GM19395 (cell line): ENCODE measurements at regions not wholly inside any gene's neighbourhood (a gene's known extent, or its start where the extent isn't known, plus 50 kb on each side); places are given as distances from the start of the nearest gene placed in this dataset.

Experiments
- ATAC-seq: cut with Tn5 transposase; IDR thresholded peaks from one replicate; pipeline ENCODE4 v1.9.1; 2021; ENCODE audit warnings: mild to moderate bottlenecking, moderate library complexity; ENCODE audit not compliant: unreplicated experiment

GRCh38 chr5:141800617-141801016 lies 77.6 kb downstream of the PCDH1 start:
- no peak for ATAC-seq

DNA sequence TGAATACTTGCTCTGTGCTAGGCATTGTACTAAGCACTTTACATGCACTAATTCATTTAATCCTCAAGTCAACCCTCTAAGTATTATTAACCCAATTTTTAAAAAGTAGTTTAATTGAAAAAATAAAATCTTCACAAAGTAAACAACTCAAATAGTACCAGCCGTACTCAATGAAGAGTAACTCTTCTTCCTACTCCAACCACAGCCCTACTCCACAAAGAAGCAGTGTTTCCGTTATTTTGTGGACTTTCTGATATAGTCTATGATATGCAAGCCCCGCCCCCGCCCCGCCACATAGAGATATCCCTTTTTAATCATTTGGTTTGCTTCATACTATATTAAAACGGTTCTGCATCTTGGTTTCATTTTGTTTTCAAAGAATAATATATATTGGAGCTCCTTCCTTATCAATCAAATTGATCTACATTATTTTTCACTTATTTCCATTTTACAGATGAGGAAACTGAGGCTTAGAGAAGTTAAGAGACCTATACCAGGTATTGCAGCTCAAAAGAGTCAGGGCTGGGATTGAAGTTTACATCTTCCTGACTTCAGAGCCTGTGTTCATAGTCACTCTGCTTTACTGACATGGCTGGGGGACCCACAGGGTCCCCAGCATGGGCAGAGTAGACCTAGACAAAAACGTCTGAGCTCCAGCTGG lies 78.6 kb downstream of the PCDH1 start:
- ATAC-seq = no peak

DNA sequence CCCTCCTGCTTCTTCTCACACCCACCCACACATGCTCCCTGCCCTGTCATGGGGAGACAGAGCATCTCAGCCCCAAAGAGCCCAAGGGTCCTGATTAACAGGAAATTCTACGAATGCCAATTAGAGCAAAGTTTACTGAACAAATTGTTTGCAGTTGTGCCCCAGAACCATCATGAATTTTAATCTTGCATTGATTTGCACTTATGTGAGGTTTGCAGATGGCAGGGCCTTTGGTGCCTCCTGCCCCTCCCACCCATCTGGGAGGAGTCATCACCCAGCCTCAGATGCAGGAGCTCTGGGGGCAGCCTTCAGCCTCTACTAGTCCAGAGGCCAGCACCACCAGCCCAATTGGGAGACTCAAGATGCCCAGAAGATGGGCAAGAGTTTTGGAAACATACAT lies 80.8 kb downstream of the PCDH1 start:
- no peak for ATAC-seq

DNA sequence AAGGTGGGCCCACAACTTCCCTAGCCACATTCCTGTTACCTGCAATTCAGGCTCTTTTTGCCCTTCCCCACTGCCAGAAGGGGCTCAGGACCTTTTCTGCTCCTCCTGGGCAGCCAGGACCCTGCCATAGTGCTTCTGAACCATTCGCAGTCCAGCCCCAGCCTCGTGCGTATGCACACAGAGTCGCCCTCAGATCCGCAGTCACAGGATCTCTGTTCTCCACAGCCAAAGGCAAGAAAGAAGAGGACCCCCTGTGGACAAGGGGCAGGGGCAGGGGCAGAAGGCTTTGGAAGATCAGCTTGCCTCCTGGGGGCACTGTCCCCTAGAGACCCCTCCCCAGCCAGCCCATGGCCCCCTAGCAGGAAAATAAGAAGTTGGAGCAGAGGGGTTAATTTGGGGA lies 82.8 kb downstream of the PCDH1 start:
- ATAC-seq = no peak

DNA sequence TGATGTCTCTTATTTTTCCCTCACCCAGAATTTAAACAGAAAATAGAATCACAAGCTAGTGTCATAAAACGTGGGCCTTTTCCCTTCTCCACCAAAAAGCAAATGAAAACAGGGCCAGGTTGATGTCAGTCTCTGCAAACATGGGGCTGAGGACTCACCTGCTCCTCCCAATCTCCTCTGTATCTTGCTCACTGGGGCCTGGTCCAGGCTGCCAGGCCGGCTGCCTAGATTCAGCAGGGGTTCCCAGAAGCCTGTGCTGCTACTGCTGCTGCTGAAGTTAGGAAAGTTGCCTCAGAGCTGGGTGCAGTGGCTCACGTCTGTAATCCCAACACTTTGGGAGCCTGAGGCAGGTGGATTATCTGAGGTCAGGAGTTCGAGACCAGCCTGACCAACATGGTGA lies 84.3 kb downstream of the PCDH1 start:
- ATAC-seq = no peak

DNA sequence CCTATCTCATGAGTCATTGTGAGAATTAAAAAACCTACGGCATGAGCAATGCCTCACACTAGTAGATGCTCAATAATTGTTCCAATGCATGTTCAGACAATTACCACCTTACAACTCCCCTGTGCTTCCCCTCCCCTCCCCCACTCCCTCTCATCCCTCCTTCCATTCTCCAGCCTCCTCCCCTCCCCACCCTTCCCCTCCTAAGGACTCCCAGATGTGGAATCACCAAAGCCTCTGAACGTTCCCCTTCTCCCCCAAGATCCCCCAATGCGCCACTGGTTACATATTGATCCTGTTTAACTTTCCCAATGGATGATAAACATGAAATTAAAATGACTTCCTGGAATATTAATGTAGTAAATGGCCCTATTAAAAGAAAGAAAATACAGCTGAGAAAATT lies 84.8 kb downstream of the PCDH1 start:
- no peak for ATAC-seq

DNA sequence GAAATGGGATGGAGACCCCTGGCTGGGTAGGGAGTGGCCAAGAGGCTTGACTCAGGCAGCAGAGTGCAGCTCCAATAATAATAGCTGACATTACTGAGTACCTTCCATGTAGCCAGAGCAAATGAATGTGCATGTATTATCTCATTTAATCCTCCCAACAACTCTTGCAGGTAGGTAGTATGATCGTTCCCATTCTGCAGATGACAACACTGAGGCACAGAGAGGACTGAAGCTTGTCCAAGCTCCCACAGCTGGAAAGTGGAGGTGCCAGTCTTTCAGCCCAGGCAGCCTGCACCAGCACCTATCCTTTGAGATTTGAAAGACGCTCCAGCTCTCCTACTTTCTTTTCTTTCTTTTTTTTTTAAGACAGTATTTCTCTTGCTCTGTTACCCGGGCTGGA lies 87.6 kb downstream of the PCDH1 start:
- no peak for ATAC-seq

- no peak for ATAC-seq
These were observed 88.9 kb downstream of the PCDH1 start for GRCh38 chr5:141789330-141789729.

DNA sequence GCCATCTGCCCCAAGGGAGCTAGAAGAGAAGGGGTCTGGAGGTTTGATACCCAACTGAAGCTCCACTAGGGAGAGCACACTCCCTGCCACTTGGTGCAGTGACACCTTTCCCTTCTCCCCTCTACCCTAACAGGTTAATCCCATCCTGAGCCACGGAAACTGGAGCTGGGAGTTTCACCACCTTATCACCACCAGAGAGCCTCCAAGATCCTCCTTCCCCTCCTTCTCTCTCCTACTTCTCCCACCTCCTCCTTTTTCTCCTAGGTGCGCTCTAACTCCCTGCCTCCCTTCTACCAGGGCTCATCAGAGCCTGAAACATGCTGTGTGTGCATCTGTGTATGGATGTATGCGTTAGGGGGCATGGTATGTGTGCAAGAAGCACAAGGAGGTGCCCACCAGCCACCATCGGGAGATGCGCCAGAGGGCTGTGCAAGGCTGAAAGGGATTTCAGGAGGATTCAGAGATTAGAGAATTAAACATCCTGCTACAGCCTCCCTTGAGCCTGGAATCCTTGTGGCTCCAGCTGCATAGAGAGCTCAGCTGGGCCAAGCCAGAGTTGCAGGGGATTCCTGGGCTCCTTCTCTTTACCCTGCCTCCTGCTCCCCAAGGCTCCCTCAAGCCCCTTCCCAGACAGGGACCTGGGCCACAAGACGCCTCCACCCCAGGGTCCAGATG lies 89.8 kb downstream of the PCDH1 start:
- no peak for ATAC-seq

DNA sequence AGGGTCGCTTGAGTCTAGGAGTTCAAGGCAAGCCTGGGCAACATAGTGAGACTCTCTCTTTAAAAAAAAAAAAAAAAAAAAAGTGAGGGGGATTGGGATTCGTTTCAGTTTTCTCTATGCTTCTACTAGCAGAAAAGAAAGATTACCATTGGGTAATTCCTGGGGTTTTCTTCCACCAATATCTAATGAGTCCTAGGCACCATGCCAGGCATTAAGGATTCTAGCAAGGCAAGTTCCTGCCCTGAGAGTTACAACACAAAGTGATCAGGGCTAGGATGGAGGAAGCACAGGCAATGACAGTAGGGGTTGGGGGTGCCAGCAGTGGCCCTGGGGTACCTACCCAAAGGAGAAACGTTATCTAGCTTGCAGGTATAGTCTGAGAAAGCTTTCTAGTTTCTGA lies 90.8 kb downstream of the PCDH1 start:
- no peak for ATAC-seq

GRCh38 chr5:141786700-141787099 lies 91.5 kb downstream of the PCDH1 start:
- ATAC-seq = no peak

- ATAC-seq = no peak
These were observed 92.5 kb downstream of the PCDH1 start for GRCh38 chr5:141785711-141786110.

DNA sequence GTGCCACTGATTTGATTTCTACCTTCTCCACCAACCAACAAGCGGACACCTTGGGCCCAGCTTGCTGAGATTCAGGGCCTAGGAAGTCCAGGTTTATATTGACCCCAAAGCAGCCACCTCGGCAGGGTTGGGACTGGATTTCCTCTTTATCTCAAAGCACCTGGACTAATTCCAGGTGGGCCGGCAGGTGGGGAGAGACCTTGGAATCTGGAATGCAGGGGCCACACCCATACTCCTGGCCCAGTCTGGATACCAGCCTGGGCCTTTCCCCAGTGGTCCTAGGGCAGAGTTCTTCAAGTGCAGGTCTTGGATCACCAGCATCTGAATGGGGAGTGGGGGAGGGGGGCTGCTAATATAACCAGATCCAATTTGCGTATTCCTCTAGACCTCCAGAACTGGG lies 93.1 kb downstream of the PCDH1 start:
- ATAC-seq = no peak

- no peak for ATAC-seq
These were observed 93.7 kb downstream of the PCDH1 start for GRCh38 chr5:141784529-141784928.

DNA sequence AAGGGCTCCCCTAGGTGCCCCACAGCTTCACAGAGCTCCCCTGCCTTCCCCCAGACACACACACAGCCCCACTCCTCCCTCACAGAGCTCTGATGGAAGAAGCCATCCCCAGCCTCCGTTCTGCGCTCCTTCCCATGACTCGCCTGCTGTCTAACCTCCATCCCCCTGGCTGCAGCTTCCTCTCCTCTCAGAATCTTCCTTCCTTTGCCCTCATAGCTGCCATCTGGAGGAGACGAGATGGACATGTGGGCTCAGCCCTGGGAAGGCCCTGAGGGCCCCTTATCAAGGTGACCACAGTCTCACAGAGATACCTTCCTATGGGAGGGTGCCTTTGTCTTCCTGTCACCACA lies 94.3 kb downstream of the PCDH1 start:
- ATAC-seq = no peak

DNA sequence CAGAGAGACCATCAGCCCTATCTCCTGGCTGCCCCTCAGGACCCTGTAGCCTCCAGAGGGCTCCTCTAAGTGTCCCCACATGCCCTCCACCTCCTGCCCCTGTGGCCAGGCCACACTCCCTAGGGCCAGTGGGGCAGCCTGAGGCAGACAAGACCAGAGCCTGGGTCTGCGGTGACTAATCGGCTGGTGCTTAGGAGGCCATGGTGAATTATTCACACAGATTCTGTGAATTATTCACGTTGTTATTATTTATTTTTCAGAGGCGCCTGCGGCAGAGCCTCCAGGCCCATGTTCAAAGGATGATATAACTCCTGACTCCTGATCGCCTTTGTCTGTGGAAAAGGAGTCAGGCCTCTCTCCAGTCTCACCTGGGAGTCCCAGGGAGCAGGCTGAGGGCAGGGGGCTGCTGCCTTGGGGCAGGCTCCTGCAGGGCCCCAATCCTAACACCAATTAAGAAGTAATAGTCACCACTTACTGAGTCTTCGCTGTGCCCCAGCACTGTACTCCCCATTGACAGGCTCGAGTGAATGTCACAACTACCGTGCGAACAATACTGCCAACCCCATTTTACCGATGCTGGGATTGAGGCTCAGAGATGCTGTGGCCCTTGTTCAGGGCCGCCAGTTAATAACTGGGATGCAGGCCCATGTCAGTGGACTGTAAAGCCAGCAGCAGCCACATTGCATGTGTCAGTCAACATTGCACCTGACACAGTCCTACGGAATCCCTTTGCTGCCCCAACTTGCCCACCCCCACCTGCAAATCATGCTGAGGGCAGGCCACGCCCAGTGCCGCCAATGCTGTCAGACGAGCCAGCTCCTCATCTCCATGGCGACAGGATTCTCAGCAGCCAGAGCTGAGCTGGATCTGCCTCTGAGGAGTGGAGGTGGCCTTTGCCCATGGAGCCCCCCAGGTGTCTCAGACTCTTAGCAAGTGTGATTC lies 94.9 kb downstream of the PCDH1 start:
- ATAC-seq = no peak

DNA sequence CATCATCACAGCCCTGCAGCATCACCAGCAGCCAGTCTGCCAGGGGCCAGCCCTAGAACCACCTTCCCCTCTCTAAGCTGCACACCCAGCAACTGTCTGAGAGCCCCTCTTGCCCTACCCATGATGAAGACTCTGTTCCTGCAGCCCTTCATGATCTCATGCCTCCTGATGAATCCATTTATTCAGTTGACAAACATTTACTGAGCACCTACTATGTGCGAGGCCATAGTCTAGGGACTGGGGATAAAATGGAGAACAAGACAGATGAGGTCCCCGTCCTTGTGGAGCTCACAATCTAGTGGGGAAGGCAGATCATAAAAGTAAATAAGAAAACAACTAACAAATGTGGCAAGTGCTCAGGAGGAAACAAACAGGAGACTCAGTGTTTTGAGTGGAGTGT lies 96.3 kb downstream of the PCDH1 start:
- ATAC-seq = no peak

- peak; percentile 53 for ATAC-seq
These were observed 97.0 kb downstream of the PCDH1 start for GRCh38 chr5:141780952-141781781.

DNA sequence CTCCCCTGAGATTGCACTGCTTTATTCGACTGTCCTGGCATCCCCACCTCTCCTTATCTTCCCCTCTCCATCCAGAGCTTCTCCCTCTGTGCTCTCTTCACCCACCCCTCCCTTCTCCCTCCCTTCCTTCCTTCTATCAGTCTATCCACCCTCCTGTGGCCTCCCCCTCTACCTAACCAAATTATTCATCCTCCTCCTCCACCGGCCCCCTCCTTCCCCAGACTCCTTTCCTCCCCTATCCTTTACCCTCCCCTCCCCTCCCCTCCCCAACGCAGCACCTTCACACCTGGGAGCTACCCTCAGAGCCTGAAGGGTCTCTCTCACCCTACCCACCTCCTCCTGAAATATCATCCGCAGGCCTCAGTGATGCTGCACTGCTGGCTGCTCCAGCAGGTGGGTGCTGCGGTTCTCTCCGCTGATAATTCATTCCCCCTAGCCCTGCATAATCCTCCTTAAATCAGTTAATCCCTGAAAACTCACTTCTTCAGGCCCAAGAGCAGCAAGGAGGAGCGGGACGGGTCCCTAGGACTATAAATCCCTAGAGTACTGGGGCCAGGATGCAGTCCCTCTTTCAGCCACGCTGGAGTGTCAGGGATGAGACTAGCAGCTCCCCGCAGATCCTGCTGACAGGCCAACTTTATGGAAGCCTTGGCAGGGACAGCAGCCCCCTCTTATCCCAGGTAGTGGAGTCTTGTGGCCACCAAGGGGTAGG lies 97.8 kb downstream of the PCDH1 start:
- no peak for ATAC-seq

GRCh38 chr5:141779503-141779973 lies 97.5 kb upstream of the ARAP3 start:
- no peak for ATAC-seq
